Adipose tissue (tissue), 3 donors: ENCODE measurements at regions not wholly inside any gene's neighbourhood (a gene's known extent, or its start where the extent isn't known, plus 50 kb on each side); places are given as distances from the start of the nearest gene placed in this dataset.
"Not testable (repeated sequence)": the region's sequence is repeated elsewhere in the genome, so short reads cannot be mapped to it uniquely, and the experiment has no call there.

Source experiments
- H3K27ac ChIP-seq: one replicate; pipeline ENCODE4 v1.5.1; 2013; ENCODE audit warnings: low read depth, low read length
- WGBS, 3 donors: extraction: QIAGEN DNeasy Blood & Tissue Kit; methylation state at CpG; one replicate each; pipeline ENCODE4 v1.1.7; 2013; 5-methylcytosine and 5-hydroxymethylcytosine counted together
- donor health status: healthy with polysubstance abuse.
- donor health status: Bipolar disorder and iron deficiency.
- donor health status: healthy.

- 82 to 94% (median 85%) methylated on average over 4 of the region's 4 CpGs for WGBS, 3 donors
- no peak overlapping the region for H3K27ac ChIP-seq
These were observed 434.1 kb downstream of the CDH11 start for GRCh38 chr16:64687786-64688185.

GRCh38 chr16:64687123-64687522 lies 434.7 kb downstream of the CDH11 start:
- H3K27ac ChIP-seq = no peak overlapping the region
- WGBS, 3 donors = 60 to 67% (median 62%) methylated on average over 2 of the region's 2 CpGs

- WGBS, 3 donors = 59 to 64% (median 63%) methylated on average over 4 of the region's 4 CpGs
- no peak overlapping the region for H3K27ac ChIP-seq
These were observed 441.7 kb downstream of the CDH11 start for GRCh38 chr16:64679976-64680690.

GRCh38 chr16:64669573-64669972 lies 452.3 kb downstream of the CDH11 start:
- 88 to 95% (median 93%) methylated on average over 8 of the region's 8 CpGs for WGBS, 3 donors
- no peak overlapping the region for H3K27ac ChIP-seq

- no peak overlapping the region for H3K27ac ChIP-seq
- 85 to 91% (median 88%) methylated on average over 3 of the region's 3 CpGs for WGBS, 3 donors
These were observed 454.5 kb downstream of the CDH11 start for GRCh38 chr16:64667334-64667877.

- not testable (repeated sequence) for H3K27ac ChIP-seq
These were observed 459.6 kb downstream of the CDH11 start for GRCh38 chr16:64662312-64662711.

DNA sequence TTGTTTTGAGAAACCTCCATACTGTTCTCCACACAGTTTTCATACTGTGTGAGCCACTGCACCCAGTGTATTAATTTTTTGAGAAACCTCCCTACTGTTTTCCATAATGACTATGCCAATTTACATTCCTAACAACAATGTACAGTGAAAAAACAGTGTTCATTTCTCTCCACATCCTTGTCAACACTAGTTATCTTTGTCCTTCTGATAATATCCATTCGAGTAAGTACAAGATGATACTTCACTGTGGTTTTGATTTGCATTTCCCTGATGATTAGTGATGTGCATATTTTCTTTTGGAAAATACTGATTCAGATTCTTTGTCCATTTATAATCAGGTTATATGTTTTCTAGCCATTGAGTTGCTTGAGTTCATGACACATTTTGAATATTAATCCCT lies 462.0 kb downstream of the CDH11 start:
- 67 to 75% (median 69%) methylated on average over 1 of the region's 1 CpG for WGBS, 3 donors

DNA sequence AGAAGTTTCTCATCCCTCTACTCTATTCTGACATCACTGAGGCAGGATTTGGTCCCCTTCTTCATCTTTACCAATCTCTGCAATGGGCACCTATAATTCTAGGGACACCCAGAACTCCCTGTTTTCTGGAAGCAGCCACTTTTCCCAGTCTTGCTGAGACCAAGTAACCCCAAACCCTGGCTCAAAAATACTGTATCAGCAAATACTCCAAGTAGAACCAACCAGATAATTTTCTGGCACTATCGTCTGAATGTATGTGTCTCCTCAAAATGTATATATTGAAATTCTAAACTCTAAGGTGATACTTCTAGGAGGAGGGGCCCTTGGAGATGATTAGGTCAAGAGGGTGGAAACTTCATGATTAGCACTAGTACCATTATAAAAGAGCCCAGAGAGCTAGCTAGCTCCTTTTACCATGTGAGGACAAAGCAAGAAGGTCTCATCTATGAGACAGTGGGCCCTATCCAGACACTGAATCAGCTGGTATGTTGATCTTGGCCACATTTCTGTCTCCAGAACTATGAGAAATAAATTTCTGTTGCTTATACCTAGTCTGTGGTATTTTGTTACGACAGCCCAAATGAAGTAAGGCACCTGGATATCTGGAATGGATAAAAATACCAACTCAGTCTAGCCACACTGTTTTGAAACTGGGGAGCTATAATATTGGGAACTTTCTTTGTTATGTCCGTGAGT lies 464.4 kb downstream of the CDH11 start:
- H3K27ac ChIP-seq = no peak overlapping the region
- WGBS, 3 donors = 73 to 86% (median 83%) methylated on average over 3 of the region's 3 CpGs

More for the DNA sequence above, 462.0 kb downstream of the CDH11 start:
- H3K27ac ChIP-seq = no peak overlapping the region

DNA sequence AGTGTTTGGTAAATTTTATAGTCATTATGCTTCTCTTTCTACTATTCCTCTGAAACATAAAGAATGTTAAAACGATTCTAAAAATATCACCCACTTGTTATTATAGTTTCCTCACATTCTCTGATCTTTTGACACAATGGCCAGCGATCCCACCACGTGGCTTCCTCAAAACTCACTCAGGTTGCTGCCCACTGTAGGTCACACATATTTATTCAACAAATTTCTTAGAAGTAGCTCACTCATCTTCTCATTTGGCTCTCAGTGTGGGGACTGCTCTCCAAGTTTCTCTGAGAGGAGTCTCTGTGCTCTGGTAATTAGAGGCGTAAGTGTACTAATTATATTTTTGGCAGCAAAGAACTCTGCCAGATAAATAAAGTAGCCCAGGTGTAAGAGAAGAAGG lies 465.4 kb downstream of the CDH11 start:
- 49 to 56% (median 52%) methylated on average over 4 of the region's 4 CpGs for WGBS, 3 donors
- H3K27ac ChIP-seq = no peak overlapping the region

DNA sequence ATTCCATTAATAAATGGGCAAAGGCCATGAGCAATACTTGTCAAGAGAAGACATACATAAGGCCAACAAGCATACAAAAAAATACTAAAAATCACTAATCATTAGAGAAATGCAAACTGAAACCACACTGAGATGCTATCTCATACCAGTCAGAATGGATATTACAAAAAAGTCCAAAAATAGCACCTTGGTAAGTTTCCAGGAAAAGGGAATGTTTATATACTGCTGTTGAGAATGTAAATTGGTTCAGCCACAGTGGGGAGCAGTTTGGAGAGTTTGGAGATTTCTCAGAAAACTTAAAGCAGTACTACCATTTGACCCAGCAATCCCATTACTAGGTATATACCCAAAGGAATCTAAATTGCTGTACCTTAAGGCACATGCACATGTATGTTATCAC lies 467.7 kb downstream of the CDH11 start:
- H3K27ac ChIP-seq = no peak overlapping the region

DNA sequence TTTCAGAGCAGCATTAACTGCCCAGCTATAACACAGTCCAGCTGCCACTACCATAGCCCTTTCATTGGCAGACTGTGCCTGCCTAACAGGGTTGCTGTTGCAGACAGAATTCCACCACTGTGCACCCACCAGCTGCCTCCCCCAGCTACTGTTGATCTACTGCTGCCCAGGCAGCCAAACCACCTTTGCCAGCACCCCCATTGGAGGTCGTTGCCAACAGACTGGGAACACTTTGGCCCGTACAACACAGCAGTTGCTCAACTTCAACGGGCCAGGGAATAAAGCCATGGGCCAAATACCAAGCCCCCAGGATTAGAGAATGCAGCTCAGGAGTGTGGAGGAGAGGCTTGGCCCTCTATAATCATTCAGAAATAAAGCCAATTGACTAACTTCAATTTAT lies 473.6 kb downstream of the CDH11 start:
- 63 to 66% (median 65%) methylated on average over 3 of the region's 3 CpGs for WGBS, 3 donors
- H3K27ac ChIP-seq = no peak overlapping the region

DNA sequence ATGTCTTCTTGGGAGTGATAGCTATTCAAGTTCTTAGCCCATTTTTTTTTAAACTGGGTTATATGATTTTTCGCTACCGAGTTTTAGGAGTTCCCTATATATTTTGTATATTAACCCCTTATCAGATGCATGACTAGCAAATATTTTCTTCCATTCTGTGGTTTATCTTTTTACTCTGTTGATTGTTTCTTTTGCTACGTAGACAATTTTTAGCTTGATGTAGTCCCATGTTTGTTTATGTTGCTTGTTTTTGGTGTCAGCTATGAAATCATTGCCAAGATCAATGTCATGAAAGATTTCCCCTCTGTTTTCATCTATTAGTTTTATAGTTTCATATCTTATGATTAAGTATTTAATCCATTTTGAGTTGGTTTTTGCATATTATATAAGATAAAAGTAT lies 480.5 kb downstream of the CDH11 start:
- 88 to 93% (median 92%) methylated on average over 3 of the region's 3 CpGs for WGBS, 3 donors

GRCh38 chr16:64638766-64639165 lies 483.1 kb downstream of the CDH11 start:
- WGBS, 3 donors = 93 to 96% (median 94%) methylated on average over 2 of the region's 2 CpGs

More for the DNA sequence above, 480.5 kb downstream of the CDH11 start:
- no peak overlapping the region for H3K27ac ChIP-seq

GRCh38 chr16:64629622-64630021 lies 492.2 kb downstream of the CDH11 start:
- 60 to 72% (median 69%) methylated on average over 2 of the region's 2 CpGs for WGBS, 3 donors
- H3K27ac ChIP-seq = no peak overlapping the region

More at GRCh38 chr16:64638766-64639165, 483.1 kb downstream of the CDH11 start:
- H3K27ac ChIP-seq = no peak overlapping the region

GRCh38 chr16:64627781-64628180 lies 494.1 kb downstream of the CDH11 start:
- H3K27ac ChIP-seq = no peak overlapping the region
- 70 to 83% (median 79%) methylated on average over 7 of the region's 7 CpGs for WGBS, 3 donors

DNA sequence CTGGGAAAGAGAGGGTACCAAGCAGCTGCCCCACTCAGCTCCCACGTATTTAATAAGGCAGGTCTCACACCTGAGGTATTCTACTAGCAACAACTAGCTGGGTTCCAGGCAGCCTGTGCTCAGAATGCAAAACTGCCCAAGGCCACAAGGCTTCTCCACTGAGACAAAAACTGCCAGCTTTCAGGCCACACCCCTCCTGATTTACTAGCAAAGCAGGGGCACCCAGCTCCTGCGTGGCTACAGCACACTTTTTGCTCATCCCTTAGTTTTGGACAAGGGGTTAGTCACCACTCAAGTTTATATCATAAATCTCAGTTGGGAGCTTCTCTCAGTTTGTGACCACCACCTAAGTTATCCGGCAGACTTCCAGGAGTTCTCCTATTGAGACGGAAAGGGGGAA lies 494.6 kb downstream of the CDH11 start:
- WGBS, 3 donors = 68 to 77% (median 77%) methylated on average over 4 of the region's 4 CpGs
- no peak overlapping the region for H3K27ac ChIP-seq

- H3K27ac ChIP-seq = no peak overlapping the region
- WGBS, 3 donors = 94 to 95% (median 94%) methylated on average over 2 of the region's 2 CpGs
These were observed 495.1 kb downstream of the CDH11 start for GRCh38 chr16:64626776-64627175.

DNA sequence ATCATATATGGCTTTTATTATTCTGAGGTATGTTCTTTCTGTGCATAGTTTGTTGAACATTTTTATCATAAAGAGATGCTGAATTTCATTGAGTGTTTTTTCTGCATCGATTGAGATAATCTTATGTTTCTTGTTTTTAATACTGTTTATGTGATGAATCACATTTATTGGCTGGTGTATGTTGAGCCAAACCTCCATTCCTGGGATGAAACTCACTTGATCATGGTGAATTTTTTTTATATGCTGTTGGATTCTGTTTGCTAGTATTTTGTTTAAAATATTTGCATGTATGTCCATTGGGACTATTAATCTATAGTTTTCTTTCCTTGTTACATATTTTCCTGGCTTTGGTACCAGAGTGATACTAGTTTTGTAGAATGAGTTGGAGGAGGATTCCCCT lies 500.2 kb downstream of the CDH11 start:
- H3K27ac ChIP-seq = no peak overlapping the region
- WGBS, 3 donors = 44 to 64% (median 60%) methylated on average over 1 of the region's 1 CpG

DNA sequence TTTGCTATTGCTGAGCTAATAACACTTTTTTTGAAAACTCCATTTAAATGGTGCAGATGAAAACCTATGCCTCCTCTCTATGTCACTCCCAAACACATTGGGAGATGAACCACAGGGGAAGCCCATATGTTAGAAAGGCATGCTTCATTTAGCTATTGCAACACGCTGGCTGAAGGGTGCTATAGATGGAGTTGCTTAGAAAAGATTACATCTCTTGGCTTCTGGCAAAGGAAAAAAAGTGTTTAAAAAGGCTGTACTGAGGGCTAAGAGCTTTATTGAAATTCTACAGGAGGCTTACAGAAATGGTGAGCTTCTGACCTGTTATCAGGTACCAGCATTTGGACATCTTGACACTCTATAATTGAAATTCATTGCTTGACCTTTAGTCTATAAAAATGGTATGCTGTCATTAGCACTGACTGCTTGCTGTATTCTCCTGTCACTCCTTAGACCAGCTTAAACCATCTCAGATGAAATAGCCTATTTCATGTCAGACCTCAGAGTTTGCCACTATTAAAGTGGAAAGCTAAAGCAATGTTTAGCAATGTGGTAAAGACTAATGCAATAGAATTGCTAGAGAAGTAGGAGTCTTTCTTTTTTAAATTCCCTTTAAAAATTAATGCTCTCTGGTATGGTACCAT lies 503.9 kb downstream of the CDH11 start:
- 72 to 75% (median 74%) methylated on average over 1 of the region's 1 CpG for WGBS, 3 donors
- no peak overlapping the region for H3K27ac ChIP-seq
